H1 (cell line): ENCODE measurements at regions not wholly inside any gene's neighbourhood (a gene's known extent, or its start where the extent isn't known, plus 50 kb on each side); places are given as distances from the start of the nearest gene placed in this dataset.

Experiments
- CTCF ChIA-PET: fragments of 300-600 bp; sonication (Branson Sonifier 250); formaldehyde crosslinking; loops from one replicate; lab custom pipeline; 2021; ENCODE audit not compliant: partially characterized antibody; lab: Charles Lee
- POLR2A ChIA-PET: fragments of 300-600 bp; sonication (Branson Sonifier 250); formaldehyde crosslinking; loops from one replicate; lab custom pipeline; 2021; ENCODE audit warnings: inconsistent platforms; ENCODE audit not compliant: partially characterized antibody; lab: Charles Lee
- DNase-seq, 2 experiments: peaks; one replicate each; pipeline versions ENCODE4 v3.0.0 to v3.0.0-alpha.2; 2010 to 2022; ENCODE audit warnings: low spot score in 2 of 2, low read depth in 1 of 2, mixed read lengths in 1 of 2
- FAIRE-seq: peaks from 2 replicates; lab custom pipeline; 2011; peaks lifted over from hg19 to GRCh38; lab: Jason Lieb, UNC
- H2AFZ ChIP-seq: 2 replicates; pipeline ENCODE4 v1.8.1; 2012; ENCODE audit warnings: low read length, inconsistent platforms
- H2AK5ac ChIP-seq: 2 replicates; pipeline ENCODE4 v1.6.1; 2013; ENCODE audit warnings: low read depth, low read length
- H2BK120ac ChIP-seq: replicated peaks from 2 replicates; pipeline ENCODE3; 2013; ENCODE audit warnings: low read depth, low read length, inconsistent platforms
- H2BK12ac ChIP-seq: 2 replicates; pipeline ENCODE4 v1.6.1; 2013; ENCODE audit warnings: low read depth, low read length
- H2BK15ac ChIP-seq: 2 replicates; pipeline ENCODE4 v1.6.1; 2013; ENCODE audit warnings: low read length
- H2BK20ac ChIP-seq: 2 replicates; pipeline ENCODE4 v1.6.1; 2013; ENCODE audit warnings: low read length
- H2BK5ac ChIP-seq: 2 replicates; pipeline ENCODE4 v1.6.1; 2013; ENCODE audit warnings: low read depth, low read length
- H3K14ac ChIP-seq: 2 replicates; pipeline ENCODE4 v1.6.1; 2013; ENCODE audit warnings: inconsistent platforms; ENCODE audit not compliant: insufficient read length
- H3K18ac ChIP-seq: 2 replicates; pipeline ENCODE4 v1.6.1; 2013; ENCODE audit warnings: low read length; ENCODE audit errors: extremely low read depth
- H3K23ac ChIP-seq: 2 replicates; pipeline ENCODE4 v1.6.1; 2013; ENCODE audit warnings: inconsistent platforms; ENCODE audit not compliant: insufficient read length
- H3K23me2 ChIP-seq: 2 replicates; pipeline ENCODE4 v1.6.1; 2013; ENCODE audit warnings: low read depth, low read length
- H3K27ac ChIP-seq: 2 replicates; pipeline ENCODE4 v1.6.1; 2011; ENCODE audit warnings: low read depth, low read length, inconsistent platforms
- H3K27me3 ChIP-seq, 4 experiments: replicated peaks in 1 of 4; 1 replicate in 1 of 4; 2 replicates in 3 of 4; pipeline versions ENCODE4 v1.6.1 to v1.8.1; 2011 to 2013; ENCODE audit warnings: low read length in 3 of 4, mild to moderate bottlenecking in 3 of 4, inconsistent platforms in 2 of 4, mixed read lengths in 2 of 4, moderate library complexity in 1 of 4; ENCODE audit not compliant: control insufficient read depth in 3 of 4, insufficient read depth in 3 of 4; ENCODE audit errors: extremely low read depth in 1 of 4
- H3K36me3 ChIP-seq, 4 experiments: 2 replicates each; pipeline versions ENCODE4 v1.6.1 to v1.8.1; 2011 to 2013; ENCODE audit warnings: mild to moderate bottlenecking in 4 of 4, low read length in 3 of 4, moderate library complexity in 2 of 4, control low read depth in 1 of 4, inconsistent platforms in 1 of 4; ENCODE audit not compliant: insufficient read depth in 4 of 4, control insufficient read depth in 2 of 4
- H3K4ac ChIP-seq: replicated peaks from 2 replicates; pipeline ENCODE3; 2013; ENCODE audit warnings: low read length, low read depth, mixed read lengths, inconsistent platforms; ENCODE audit not compliant: insufficient read length
- H3K4me1 ChIP-seq, 4 experiments: replicated peaks in 1 of 4; 1 replicate in 1 of 4; 2 replicates in 3 of 4; pipeline versions ENCODE4 v1.6.1 to v1.8.1; 2011 to 2013; ENCODE audit warnings: low read length in 3 of 4, inconsistent platforms in 2 of 4, mixed read lengths in 1 of 4; ENCODE audit not compliant: insufficient read depth in 4 of 4, control insufficient read depth in 3 of 4
- H3K4me2 ChIP-seq, 2 experiments: 2 replicates each; pipeline versions ENCODE4 v1.6.1 to v1.8.1; 2011 to 2013; ENCODE audit warnings: low read depth in 2 of 2, low read length in 2 of 2, control low read depth in 1 of 2, inconsistent platforms in 1 of 2, mild to moderate bottlenecking in 1 of 2; ENCODE audit not compliant: insufficient read depth in 1 of 2
- H3K4me3 ChIP-seq, 4 experiments: fragments of 200-600, 300-600 bp in 1 of 4; sonication (generic), shearing (Covaris generic), sonication (Bioruptor Twin) in 1 of 4; 2 replicates each; pipeline versions ENCODE4 v1.5.1 to v1.8.1; 2011 to 2016; ENCODE audit warnings: low read length in 4 of 4, low read depth in 3 of 4, control low read depth in 2 of 4, inconsistent platforms in 2 of 4, mild to moderate bottlenecking in 2 of 4, mixed read lengths in 1 of 4, moderate library complexity in 1 of 4; ENCODE audit not compliant: insufficient read depth in 2 of 4; ENCODE audit errors: extremely low read depth in 1 of 4
- H3K56ac ChIP-seq: replicated peaks from 2 replicates; pipeline ENCODE3; 2013; ENCODE audit warnings: low read depth, mild to moderate bottlenecking, mixed read lengths, low read length, inconsistent platforms; ENCODE audit not compliant: insufficient read length
- H3K79me1 ChIP-seq: 2 replicates; pipeline ENCODE4 v1.6.1; 2013; ENCODE audit warnings: low read depth, low read length, control low read depth
- H3K79me2 ChIP-seq, 2 experiments: 2 replicates each; pipeline versions ENCODE4 v1.6.1 to v1.8.1; 2012 to 2013; ENCODE audit warnings: low read length in 2 of 2, mild to moderate bottlenecking in 2 of 2, inconsistent platforms in 1 of 2; ENCODE audit not compliant: insufficient read depth in 2 of 2, control insufficient read depth in 1 of 2
- H3K9ac ChIP-seq, 4 experiments: replicated peaks in 1 of 4; 1 replicate in 1 of 4; 2 replicates in 3 of 4; pipeline versions ENCODE4 v1.6.1 to v1.8.1; 2011 to 2013; ENCODE audit warnings: low read depth in 3 of 4, low read length in 3 of 4, control low read depth in 2 of 4, mild to moderate bottlenecking in 2 of 4, moderate library complexity in 2 of 4, inconsistent platforms in 1 of 4; ENCODE audit errors: extremely low read depth in 1 of 4
- H3K9me3 ChIP-seq, 2 experiments: 2 replicates each; pipeline versions ENCODE4 v1.6.1 to v1.8.1; 2012 to 2013; ENCODE audit warnings: mild to moderate bottlenecking in 2 of 2, moderate library complexity in 2 of 2, control low read depth in 1 of 2, inconsistent platforms in 1 of 2, low read depth in 1 of 2, low read length in 1 of 2, mixed read lengths in 1 of 2; ENCODE audit not compliant: insufficient read depth in 2 of 2
- H4K20me1 ChIP-seq, 2 experiments: replicated peaks in 1 of 2; 2 replicates each; pipeline versions ENCODE3 to v1.8.1; 2011 to 2013; ENCODE audit warnings: inconsistent platforms in 2 of 2, low read length in 2 of 2, mild to moderate bottlenecking in 1 of 2; ENCODE audit not compliant: insufficient read depth in 2 of 2, control insufficient read depth in 1 of 2
- H4K5ac ChIP-seq: 2 replicates; pipeline ENCODE4 v1.6.1; 2013; ENCODE audit warnings: low read length, low read depth, mixed read lengths, inconsistent platforms; ENCODE audit not compliant: insufficient read length
- H4K8ac ChIP-seq: 2 replicates; pipeline ENCODE4 v1.8.0; 2013; ENCODE audit warnings: mild to moderate bottlenecking, moderate library complexity, low read length, inconsistent platforms; ENCODE audit not compliant: insufficient read depth; ENCODE audit errors: extremely low read depth
- H4K91ac ChIP-seq: replicated peaks from 2 replicates; pipeline ENCODE3; 2013; ENCODE audit warnings: low read length, mixed read lengths, inconsistent platforms; ENCODE audit not compliant: insufficient read length
- EZH2 ChIP-seq: fragments of 200-600 bp; sonication (generic); IDR thresholded peaks from 2 replicates; pipeline ENCODE4 v1.7.1; 2012; ENCODE audit warnings: low read depth, mild to moderate bottlenecking, moderate library complexity, low read length, inconsistent platforms; ENCODE audit not compliant: severe bottlenecking
- KDM1A ChIP-seq: fragments of 200-600, 300-600 bp; sonication (generic); IDR thresholded peaks from 2 replicates; pipeline ENCODE4 v1.7.1; 2016; ENCODE audit warnings: mild to moderate bottlenecking, low read length, borderline replicate concordance
- TBP ChIP-seq: IDR thresholded peaks from 2 replicates; pipeline ENCODE4 v1.6.1; 2011; ENCODE audit warnings: low read depth, low read length, improper control_type of control experiment
- WGBS, 2 experiments: shearing (Covaris generic) in 1 of 2; methylation state at CpG; one replicate each; pipeline versions ENCODE4 v1.1.6 to v1.1.7; 2013 to 2015; ENCODE audit warnings: low lambda C conversion rate in 2 of 2, mixed read lengths in 2 of 2, inconsistent platforms in 1 of 2, low coverage in 1 of 2, missing lambda C conversion rate in 1 of 2; ENCODE audit not compliant: insufficient replicate concordance in 2 of 2, insufficient coverage in 1 of 2, insufficient read length in 1 of 2; ENCODE audit errors: extremely low coverage in 1 of 2, missing lambda C conversion rate in 1 of 2; 5-methylcytosine and 5-hydroxymethylcytosine counted together
- TF ChIP-seq, protein P1 (sequence below): IDR thresholded peaks from 2 replicates; pipeline ENCODE4 v1.6.1; 2011; ENCODE audit warnings: low read depth, mild to moderate bottlenecking, low read length; ENCODE audit not compliant: insufficient read depth

DNA sequence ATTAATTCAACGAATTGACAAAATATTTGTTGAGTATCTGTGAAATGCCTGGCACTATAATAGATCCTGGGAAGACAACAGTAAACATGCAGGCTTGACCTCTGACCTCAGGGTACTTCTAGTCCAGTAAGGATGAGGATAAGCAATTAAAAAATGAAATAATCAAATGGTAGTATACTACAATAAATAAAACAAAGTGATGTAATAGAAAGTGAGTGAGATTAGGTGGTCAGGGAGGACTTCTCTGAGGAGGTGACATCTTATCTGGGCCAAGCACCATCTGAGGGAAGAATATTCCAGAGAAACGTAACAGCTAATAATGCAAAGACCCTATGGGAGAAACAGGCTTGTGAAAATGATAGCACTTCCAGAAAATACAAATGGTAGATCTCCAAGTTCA is 50.1 kb upstream of the RHOBTB1 start:
- 86% methylated on average over 2 of the region's 2 CpGs; no CpG with 5 or more reads in 1 of the 2 experiments for WGBS, 2 experiments
- Histone ChIP-seq H3K56ac (no peak overlapping the region), H4K5ac (no peak overlapping the region), H3K9ac (no peak overlapping the region), H2BK120ac (no peak overlapping the region), H4K91ac (no peak overlapping the region), H3K23ac (no peak overlapping the region), H2BK15ac (no peak overlapping the region), H3K14ac (no peak overlapping the region), H3K4me3 (no peak overlapping the region), H4K20me1 (no peaks in the 10 kb centered on the region), H3K27ac (no peak overlapping the region), H2AFZ (no peak overlapping the region), H2BK5ac (no peak overlapping the region), H3K23me2 (no peaks in the 10 kb centered on the region), H3K4me2 (no peak overlapping the region), H3K4ac (no peak overlapping the region), H3K79me1 (no peaks in the 10 kb centered on the region), H3K36me3 (no peaks in the 10 kb centered on the region), H3K18ac (no peak overlapping the region), H3K9me3 (peaks cover 0 to 3% of the 10 kb centered on the region in 2 experiments; a peak in 1 of 4 replicates), H4K8ac (no peak overlapping the region), H2AK5ac (no peak overlapping the region), H3K79me2 (no peaks in the 10 kb centered on the region), H3K27me3 (no peaks in the 10 kb centered on the region), H2BK12ac (no peak overlapping the region), H3K4me1 (no peaks in the 10 kb centered on the region), H2BK20ac (no peak overlapping the region)
- no peak for TF ChIP-seq EZH2
- no peak for TF ChIP-seq KDM1A
- TF ChIP-seq, protein P1, sequence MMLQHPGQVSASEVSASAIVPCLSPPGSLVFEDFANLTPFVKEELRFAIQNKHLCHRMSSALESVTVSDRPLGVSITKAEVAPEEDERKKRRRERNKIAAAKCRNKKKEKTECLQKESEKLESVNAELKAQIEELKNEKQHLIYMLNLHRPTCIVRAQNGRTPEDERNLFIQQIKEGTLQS: no peak
- TF ChIP-seq TBP: no peak
- FAIRE-seq: no peak
- no peak for DNase-seq
- ChIA-PET POLR2A (no interaction called here), CTCF (no interaction called here)
